ENCODE measurements at regions not wholly inside any gene's neighbourhood (a gene's known extent, or its start where the extent isn't known, plus 50 kb on each side); places are given as distances from the start of the nearest gene placed in this dataset.

DNA sequence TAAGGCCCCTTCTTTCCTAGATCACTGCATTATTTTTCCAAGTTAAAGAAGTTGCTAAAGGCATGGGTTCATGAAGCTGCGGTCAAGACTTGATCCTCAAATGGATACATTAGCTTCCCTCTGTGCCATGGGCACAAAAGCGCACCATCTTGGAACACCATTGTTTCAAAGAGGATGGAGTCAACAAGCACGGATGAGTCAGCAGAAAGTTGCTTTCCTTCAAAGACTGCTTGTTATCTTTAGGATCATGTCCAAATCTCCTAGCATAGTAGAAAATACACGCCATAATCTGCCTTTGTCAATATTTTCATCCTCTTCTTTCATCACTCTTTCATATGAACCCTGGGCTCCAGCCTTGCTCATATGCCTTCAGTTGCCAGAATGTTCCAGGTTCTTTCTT lies 226.8 kb upstream of the GATB start:
- no peak for TF ChIP-seq NFRKB (IDR thresholded peaks at IDR 0.05)
- TF ChIP-seq ARNT (IDR thresholded peaks at IDR 0.05): no peak
- no peak for TF ChIP-seq FOXA1 (IDR thresholded peaks at IDR 0.05)
- no peak for TF ChIP-seq ZNF384 (IDR thresholded peaks at IDR 0.05)
- no peak for TF ChIP-seq SUZ12 (IDR thresholded peaks at IDR 0.05)
- TF ChIP-seq L3MBTL2 (conservative IDR thresholded peaks at IDR 0.05): no peak
- TF ChIP-seq ELF4 (IDR thresholded peaks at IDR 0.05): no peak
- no peak for TF ChIP-seq SP1 (IDR thresholded peaks at IDR 0.05)
- CTCF ChIA-PET: no interaction called here
- POLR2A ChIA-PET: no interaction called here

GRCh38 chr4:151983854-151984253 lies 223.0 kb upstream of the GATB start:
- CTCF ChIA-PET: no interaction called here
- POLR2A ChIA-PET: no interaction called here
- TF ChIP-seq, protein P1, sequence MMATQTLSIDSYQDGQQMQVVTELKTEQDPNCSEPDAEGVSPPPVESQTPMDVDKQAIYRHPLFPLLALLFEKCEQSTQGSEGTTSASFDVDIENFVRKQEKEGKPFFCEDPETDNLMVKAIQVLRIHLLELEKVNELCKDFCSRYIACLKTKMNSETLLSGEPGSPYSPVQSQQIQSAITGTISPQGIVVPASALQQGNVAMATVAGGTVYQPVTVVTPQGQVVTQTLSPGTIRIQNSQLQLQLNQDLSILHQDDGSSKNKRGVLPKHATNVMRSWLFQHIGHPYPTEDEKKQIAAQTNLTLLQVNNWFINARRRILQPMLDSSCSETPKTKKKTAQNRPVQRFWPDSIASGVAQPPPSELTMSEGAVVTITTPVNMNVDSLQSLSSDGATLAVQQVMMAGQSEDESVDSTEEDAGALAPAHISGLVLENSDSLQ (IDR thresholded peaks at IDR 0.05): peak; percentile 55
- no peak for TF ChIP-seq FOXM1 (IDR thresholded peaks at IDR 0.05; ENCODE audit: borderline replicate concordance)
- no peak for TF ChIP-seq HDGF (IDR thresholded peaks at IDR 0.05; ENCODE audit: borderline replicate concordance)
- peak; percentile 10 for DNase-seq (ENCODE audit: extremely low spot score)

More for the DNA sequence above, 226.8 kb upstream of the GATB start:
- no peak for DNase-seq (ENCODE audit: extremely low spot score)

DNA sequence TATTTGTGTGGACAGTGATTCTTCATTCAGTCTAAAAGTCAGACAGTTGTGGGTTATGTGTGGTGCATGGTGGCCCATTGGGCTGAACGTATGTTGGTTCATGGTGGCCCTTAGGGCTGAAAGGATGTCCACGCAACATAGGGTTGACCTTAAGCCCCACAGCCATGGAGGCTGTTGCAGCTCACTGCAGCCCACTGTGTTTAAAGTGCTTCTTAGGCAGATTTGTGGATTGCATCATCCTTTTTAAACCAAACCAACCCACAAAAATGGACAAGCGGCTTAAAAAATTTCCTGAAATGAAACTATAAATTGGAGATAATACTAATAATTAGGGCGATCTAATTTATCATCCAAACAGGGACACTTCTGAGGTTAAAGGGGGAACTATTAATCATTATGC lies 219.0 kb upstream of the GATB start:
- ChIA-PET POLR2A (no interaction called here), CTCF (no interaction called here)
- TF ChIP-seq BHLHE40 (IDR thresholded peaks at IDR 0.05; ENCODE audit: borderline replicate concordance) (no peak), L3MBTL2 (conservative IDR thresholded peaks at IDR 0.05) (no peak), HDGF (IDR thresholded peaks at IDR 0.05; ENCODE audit: borderline replicate concordance) (no peak), CTBP1 (IDR thresholded peaks at IDR 0.05; ENCODE audit: borderline replicate concordance) (no peak), ZNF384 (IDR thresholded peaks at IDR 0.05) (no peak), ELF4 (IDR thresholded peaks at IDR 0.05) (no peak), TARDBP (IDR thresholded peaks at IDR 0.05) (no peak), SP1 (IDR thresholded peaks at IDR 0.05) (no peak)
- TF ChIP-seq, protein P1 (IDR thresholded peaks at IDR 0.05): no peak
- no peak for DNase-seq (ENCODE audit: extremely low spot score)

DNA sequence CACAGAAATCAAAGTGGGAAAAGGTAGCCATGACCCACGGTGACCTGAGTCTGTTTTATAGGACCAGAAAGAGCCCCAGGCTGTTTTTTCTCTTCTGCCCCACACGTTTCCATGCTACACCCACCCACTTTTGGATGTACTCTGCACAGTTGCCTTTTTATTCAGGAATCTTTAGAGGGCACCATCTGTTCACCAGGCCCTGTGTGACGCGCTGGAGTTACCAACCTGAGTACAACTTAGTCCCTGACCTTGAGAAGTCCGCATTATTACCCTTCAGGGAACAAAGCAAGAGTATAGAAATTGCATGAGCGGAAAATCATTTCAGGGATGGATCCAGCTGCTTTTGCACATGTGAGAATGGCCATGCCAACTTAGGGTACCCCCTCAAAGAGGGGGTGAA lies 207.8 kb upstream of the GATB start:
- no peak for TF ChIP-seq ELF4 (IDR thresholded peaks at IDR 0.05)
- TF ChIP-seq TARDBP (IDR thresholded peaks at IDR 0.05): no peak
- no peak for TF ChIP-seq NFRKB (IDR thresholded peaks at IDR 0.05)
- TF ChIP-seq FOXA1 (IDR thresholded peaks at IDR 0.05): no peak
- TF ChIP-seq, protein P1 (IDR thresholded peaks at IDR 0.05): no peak
- TF ChIP-seq HDGF (IDR thresholded peaks at IDR 0.05; ENCODE audit: borderline replicate concordance): no peak
- no peak for TF ChIP-seq SP1 (IDR thresholded peaks at IDR 0.05)
- TF ChIP-seq ZNF384 (IDR thresholded peaks at IDR 0.05): no peak
- CTCF ChIA-PET: interaction anchor here (0.9 kb wide), 1 partner anchor 167 kb away, joined by 3 read pairs; no protein-coding TSS in a partner anchor
- POLR2A ChIA-PET: no interaction called here

DNA sequence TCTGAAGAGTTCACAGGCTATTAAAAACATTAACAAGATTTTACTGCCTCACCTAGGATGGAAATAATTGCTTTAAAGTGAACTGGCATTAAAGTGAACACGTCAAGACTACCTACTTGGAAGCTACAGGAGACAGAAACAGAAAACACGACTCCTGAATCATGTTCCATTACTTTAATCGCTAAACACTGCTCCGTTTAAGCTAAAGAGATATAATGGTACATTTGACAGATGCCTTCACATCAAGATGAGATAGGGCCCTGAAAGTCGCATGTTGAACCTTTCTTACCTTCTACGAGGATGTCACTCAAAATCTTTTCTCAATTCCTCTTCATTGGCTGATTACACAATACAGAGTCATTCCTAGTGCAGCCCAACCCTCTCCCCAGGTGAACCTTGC lies 206.3 kb upstream of the GATB start:
- CTCF ChIA-PET: interaction anchor here (0.6 to 1.1 kb wide), 2 partner anchors 23 to 1222 kb away, joined by 3 read pairs; no protein-coding TSS in a partner anchor
- POLR2A ChIA-PET: no interaction called here
- no peak for TF ChIP-seq CTBP1 (IDR thresholded peaks at IDR 0.05; ENCODE audit: borderline replicate concordance)
- TF ChIP-seq ZNF384 (IDR thresholded peaks at IDR 0.05): no peak
- TF ChIP-seq LEF1 (IDR thresholded peaks at IDR 0.05; ENCODE audit: borderline replicate concordance): no peak
- TF ChIP-seq ELF4 (IDR thresholded peaks at IDR 0.05): no peak
- no peak for DNase-seq (ENCODE audit: extremely low spot score)

More for the DNA sequence above, 207.8 kb upstream of the GATB start:
- DNase-seq (ENCODE audit: extremely low spot score): no peak

- TF ChIP-seq TARDBP (IDR thresholded peaks at IDR 0.05) (no peak), BHLHE40 (IDR thresholded peaks at IDR 0.05; ENCODE audit: borderline replicate concordance) (no peak)
- POLR2A ChIA-PET: no interaction called here
- CTCF ChIA-PET: interaction anchor here (0.6 kb wide), 1 partner anchor 1451 kb away, joined by 4 read pairs; no protein-coding TSS in a partner anchor
- DNase-seq (ENCODE audit: extremely low spot score): no peak
Measured at GRCh38 chr4:151962138-151962823, 201.5 kb upstream of the GATB start.

DNA sequence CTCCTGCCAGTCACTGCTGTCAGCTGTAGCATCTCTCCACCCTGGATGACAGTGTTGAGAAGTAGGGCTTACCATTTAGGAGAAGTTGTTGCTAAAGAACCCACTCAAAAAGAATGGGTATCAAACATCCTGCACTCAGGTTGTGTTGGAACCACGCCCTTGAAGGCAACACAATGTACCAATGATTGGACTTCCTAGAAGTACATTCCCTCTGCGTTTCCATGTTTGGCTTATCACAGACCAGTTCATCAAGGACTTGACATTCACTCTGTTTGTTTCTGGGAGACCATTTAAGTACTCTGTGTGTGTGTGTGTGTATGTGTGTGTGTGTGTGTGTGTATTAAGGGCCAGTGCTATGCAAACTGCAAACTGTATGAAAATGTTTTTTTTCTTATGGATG lies 200.6 kb upstream of the GATB start:
- ChIA-PET POLR2A (no interaction called here), CTCF (no interaction called here)
- DNase-seq (ENCODE audit: extremely low spot score): no peak
- no peak for TF ChIP-seq TARDBP (IDR thresholded peaks at IDR 0.05)
- no peak for TF ChIP-seq L3MBTL2 (conservative IDR thresholded peaks at IDR 0.05)
- no peak for TF ChIP-seq FOXK2 (IDR thresholded peaks at IDR 0.05)
- TF ChIP-seq ELF4 (IDR thresholded peaks at IDR 0.05): no peak
- TF ChIP-seq SP1 (IDR thresholded peaks at IDR 0.05): no peak
- no peak for TF ChIP-seq ARNT (IDR thresholded peaks at IDR 0.05)
- TF ChIP-seq FOXA1 (IDR thresholded peaks at IDR 0.05): no peak
- TF ChIP-seq CTBP1 (IDR thresholded peaks at IDR 0.05; ENCODE audit: borderline replicate concordance): no peak
- TF ChIP-seq LEF1 (IDR thresholded peaks at IDR 0.05; ENCODE audit: borderline replicate concordance): no peak
- TF ChIP-seq, protein P1 (IDR thresholded peaks at IDR 0.05): no peak
- TF ChIP-seq NFRKB (IDR thresholded peaks at IDR 0.05): no peak
- TF ChIP-seq HDGF (IDR thresholded peaks at IDR 0.05; ENCODE audit: borderline replicate concordance): no peak
- no peak for TF ChIP-seq BHLHE40 (IDR thresholded peaks at IDR 0.05; ENCODE audit: borderline replicate concordance)
- no peak for TF ChIP-seq SUZ12 (IDR thresholded peaks at IDR 0.05)
- TF ChIP-seq ZNF384 (IDR thresholded peaks at IDR 0.05): no peak
- no peak for TF ChIP-seq FOXM1 (IDR thresholded peaks at IDR 0.05; ENCODE audit: borderline replicate concordance)
